Hepatocyte (in vitro differentiated cells): ENCODE measurements at regions not wholly inside any gene's neighbourhood (a gene's known extent, or its start where the extent isn't known, plus 50 kb on each side); places are given as distances from the start of the nearest gene placed in this dataset.
A peak's percentile ranks its signal among the peaks of the same experiment; 100 is the strongest.
"Not testable (repeated sequence)": the region's sequence is repeated elsewhere in the genome, so short reads cannot be mapped to it uniquely, and the experiment has no call there.

Source experiments
- DNase-seq: peaks from one replicate; pipeline ENCODE4 v3.0.0-alpha.2; 2016; ENCODE audit warnings: low spot score
- H2AFZ ChIP-seq: fragments of 200-600 bp; sonication (generic); 2 replicates; pipeline ENCODE4 v1.6.0; 2016; ENCODE audit warnings: antibody characterized with exemption, mild to moderate bottlenecking
- H3K27ac ChIP-seq: fragments of 200-600 bp; sonication (generic); 2 replicates; pipeline ENCODE4 v1.5.1; 2016; ENCODE audit warnings: mild to moderate bottlenecking
- H3K27me3 ChIP-seq: fragments of 200-600 bp; sonication (generic); 2 replicates; pipeline ENCODE4 v1.6.1; 2016
- H3K36me3 ChIP-seq: fragments of 200-600 bp; sonication (generic); replicated peaks from 2 replicates; pipeline ENCODE4 v1.5.1; 2016; ENCODE audit warnings: low read depth; ENCODE audit not compliant: insufficient read depth
- H3K4me1 ChIP-seq: fragments of 200-600 bp; sonication (generic); 2 replicates; pipeline ENCODE4 v1.5.1; 2016; ENCODE audit warnings: mild to moderate bottlenecking, moderate library complexity; ENCODE audit not compliant: insufficient read depth
- H3K4me2 ChIP-seq: fragments of 200-600 bp; sonication (generic); 2 replicates; pipeline ENCODE4 v1.6.0; 2016
- H3K4me3 ChIP-seq: fragments of 200-600 bp; sonication (generic); 2 replicates; pipeline ENCODE4 v1.5.1; 2016; ENCODE audit warnings: mild to moderate bottlenecking
- H3K79me2 ChIP-seq: fragments of 200-600 bp; sonication (generic); 2 replicates; pipeline ENCODE4 v1.6.0; 2017; ENCODE audit warnings: mild to moderate bottlenecking
- H3K9me2 ChIP-seq: fragments of 200-600 bp; sonication (generic); replicated peaks from 2 replicates; pipeline ENCODE4 v1.6.0; 2017; ENCODE audit warnings: mild to moderate bottlenecking; ENCODE audit not compliant: insufficient read depth
- H3K9me3 ChIP-seq: fragments of 200-600 bp; sonication (generic); 2 replicates; pipeline ENCODE4 v1.5.1; 2016; ENCODE audit warnings: low read depth, mild to moderate bottlenecking
- H4K20me1 ChIP-seq: fragments of 200-600 bp; sonication (generic); 2 replicates; pipeline ENCODE4 v1.6.0; 2016; ENCODE audit warnings: mild to moderate bottlenecking; ENCODE audit not compliant: insufficient read depth, poor library complexity, severe bottlenecking
- CTCF ChIP-seq: fragments of 200-600 bp; sonication (generic); IDR thresholded peaks from 2 replicates; pipeline ENCODE4 v1.5.1; 2016; ENCODE audit warnings: antibody characterized with exemption, mild to moderate bottlenecking; ENCODE audit not compliant: poor library complexity
- EZH2 ChIP-seq: fragments of 200-600 bp; sonication (generic); IDR thresholded peaks from 2 replicates; pipeline ENCODE4 v1.6.1; 2016; ENCODE audit warnings: antibody characterized with exemption, mild to moderate bottlenecking, borderline replicate concordance
- EZH2phosphoT487 ChIP-seq: fragments of 200-600 bp; sonication (generic); IDR thresholded peaks from one replicate; pipeline ENCODE4 v1.6.1; 2018; ENCODE audit warnings: antibody characterized with exemption, mild to moderate bottlenecking, low read depth, moderate library complexity; ENCODE audit not compliant: unreplicated experiment, severe bottlenecking
- WGBS: methylation state at CpG from one replicate; pipeline ENCODE4 v1.1.6; 2016; ENCODE audit warnings: low lambda C conversion rate; ENCODE audit errors: missing lambda C conversion rate; 5-methylcytosine and 5-hydroxymethylcytosine counted together

DNA sequence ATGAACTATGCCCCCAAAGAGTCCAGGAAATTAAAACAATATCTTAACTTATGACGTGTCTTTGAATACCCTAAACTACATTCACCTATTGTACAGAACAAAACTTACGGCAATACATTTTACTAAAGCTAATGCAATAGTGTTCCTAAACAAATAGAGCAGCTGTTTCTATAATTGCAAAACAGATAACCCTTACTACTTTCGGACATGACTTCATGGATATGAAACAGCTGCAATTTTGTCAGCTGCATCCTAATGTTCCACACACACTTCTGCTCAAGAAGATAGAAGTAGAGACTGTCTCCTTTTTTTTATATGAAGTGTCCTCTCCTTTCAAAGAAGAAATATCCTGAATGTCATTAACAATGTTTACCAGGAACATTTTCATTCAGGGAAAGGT is 174.9 kb downstream of the ACTRT1 start:
- H4K20me1 ChIP-seq: no peaks in the 10 kb centered on the region
- H2AFZ ChIP-seq: peak overlapping the region; percentile 58
- H3K9me3 ChIP-seq: no peaks in the 10 kb centered on the region
- peak overlapping the region; percentile 51 for H3K27ac ChIP-seq
- no peaks in the 10 kb centered on the region for H3K79me2 ChIP-seq
- DNase-seq: no peak
- no peak for TF ChIP-seq EZH2
- TF ChIP-seq CTCF: no peak
- TF ChIP-seq EZH2phosphoT487: no peak
- no peak overlapping the region for H3K4me3 ChIP-seq
- 65% methylated on average over 3 of the region's 3 CpGs for WGBS
- H3K4me1 ChIP-seq: no peaks in the 10 kb centered on the region
- H3K27me3 ChIP-seq: no peaks in the 10 kb centered on the region
- no peaks in the 10 kb centered on the region for H3K9me2 ChIP-seq
- H3K4me2 ChIP-seq: peak overlapping the region; percentile 50
- H3K36me3 ChIP-seq: no peaks in the 10 kb centered on the region

DNA sequence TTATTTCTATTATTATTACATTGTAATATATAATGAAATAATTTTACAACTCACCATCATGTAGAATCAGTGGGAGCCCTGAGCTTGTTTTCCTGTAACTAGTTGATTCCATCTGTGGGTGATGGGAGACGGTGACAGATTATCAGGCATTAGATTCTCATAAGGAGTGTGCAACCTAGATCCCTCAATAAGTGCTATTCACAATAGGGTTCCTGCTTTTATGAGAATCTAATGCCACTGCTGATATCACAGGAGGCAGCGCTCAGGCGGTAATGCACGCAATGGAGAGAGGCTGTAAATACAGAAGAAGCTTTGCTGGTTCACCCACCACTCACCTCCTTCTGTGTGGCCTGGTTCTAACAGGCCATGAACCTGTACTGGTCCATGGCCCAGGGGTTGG is 178.6 kb downstream of the ACTRT1 start:
- no peaks in the 10 kb centered on the region for H3K4me1 ChIP-seq
- no peaks in the 10 kb centered on the region for H3K9me3 ChIP-seq
- WGBS: 92% methylated on average over 4 of the region's 4 CpGs
- H3K4me3 ChIP-seq: no peak overlapping the region
- no peaks in the 10 kb centered on the region for H3K9me2 ChIP-seq
- no peak for DNase-seq
- no peaks in the 10 kb centered on the region for H3K27me3 ChIP-seq
- H3K79me2 ChIP-seq: no peaks in the 10 kb centered on the region
- no peak overlapping the region for H3K4me2 ChIP-seq
- H3K27ac ChIP-seq: no peak overlapping the region
- no peaks in the 10 kb centered on the region for H4K20me1 ChIP-seq
- no peak overlapping the region for H2AFZ ChIP-seq
- H3K36me3 ChIP-seq: no peaks in the 10 kb centered on the region
- TF ChIP-seq CTCF (no peak), EZH2 (no peak), EZH2phosphoT487 (no peak)

DNA sequence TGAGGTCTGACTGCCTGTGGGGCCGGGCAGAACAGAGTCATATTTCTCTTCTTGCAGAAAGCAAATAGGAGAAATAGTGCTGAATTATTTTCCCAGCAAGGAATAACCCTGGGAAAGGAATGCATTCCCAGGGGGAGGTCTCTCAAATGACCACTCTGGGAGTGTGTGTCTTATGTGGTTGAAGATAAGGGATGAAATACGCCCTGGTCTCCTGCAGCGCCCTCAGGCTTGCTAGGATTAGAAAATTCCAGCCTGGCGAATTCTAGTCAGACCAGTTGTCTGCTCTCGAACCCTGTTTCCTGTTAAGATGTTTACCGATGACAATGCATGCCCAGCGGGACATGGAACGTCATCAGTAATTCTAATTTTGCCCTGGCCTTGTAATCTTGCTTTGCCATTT is 185.3 kb downstream of the ACTRT1 start:
- not testable (repeated sequence) for H3K4me3 ChIP-seq, H3K36me3 ChIP-seq, H3K27me3 ChIP-seq, H4K20me1 ChIP-seq, H3K4me1 ChIP-seq, H3K79me2 ChIP-seq, DNase-seq, H3K9me2 ChIP-seq, H3K27ac ChIP-seq, H2AFZ ChIP-seq, H3K4me2 ChIP-seq, H3K9me3 ChIP-seq
- WGBS: 85% methylated on average over 8 of the region's 8 CpGs

DNA sequence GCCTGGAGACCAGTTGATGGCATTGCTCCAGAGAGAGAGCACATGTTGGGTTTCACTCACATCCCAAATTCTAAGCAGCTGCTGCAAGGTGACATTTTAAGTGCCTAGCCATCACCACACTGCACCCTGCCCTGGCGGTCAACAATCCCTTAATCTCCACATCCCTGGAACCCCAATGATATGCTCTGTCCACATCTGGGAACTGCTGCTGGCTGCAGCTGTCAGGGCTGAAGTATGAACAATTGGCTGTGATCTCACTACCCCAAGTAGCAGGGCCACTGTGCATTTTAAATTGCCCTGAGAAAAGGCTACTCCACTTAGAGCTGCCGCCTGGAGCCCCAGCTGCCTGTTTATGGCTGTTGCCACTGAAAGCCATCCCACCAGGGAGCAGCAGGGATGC is 190.6 kb downstream of the ACTRT1 start:
- Histone ChIP-seq H3K9me2 (no peaks in the 10 kb centered on the region), H3K27ac (no peak overlapping the region), H3K27me3 (no peaks in the 10 kb centered on the region), H3K4me3 (no peak overlapping the region), H2AFZ (no peak overlapping the region), H3K4me2 (no peak overlapping the region), H3K36me3 (no peaks in the 10 kb centered on the region), H3K4me1 (no peaks in the 10 kb centered on the region), H3K79me2 (no peaks in the 10 kb centered on the region), H4K20me1 (no peaks in the 10 kb centered on the region), H3K9me3 (no peaks in the 10 kb centered on the region)
- WGBS: 79% methylated on average over 2 of the region's 2 CpGs
- no peak for DNase-seq
- no peak for TF ChIP-seq EZH2phosphoT487
